Lower leg skin (tissue), 3 donors: ENCODE measurements at regions not wholly inside any gene's neighbourhood (a gene's known extent, or its start where the extent isn't known, plus 50 kb on each side); places are given as distances from the start of the nearest gene placed in this dataset.

Experiments
- POLR2A ChIP-seq, 2 donors: fragments of 450-650 bp; IDR thresholded peaks; one replicate each; pipeline ENCODE4 v1.6.1; 2016 to 2017; ENCODE audit warnings: antibody characterized with exemption in 2 of 2, mild to moderate bottlenecking in 1 of 2, moderate library complexity in 1 of 2
- TF ChIP-seq, protein P1 (sequence below), 3 donors: fragments of 450-650 bp; IDR thresholded peaks; one replicate each; pipeline ENCODE4 v1.5.1; 2016; ENCODE audit warnings: antibody characterized with exemption in 3 of 3, mild to moderate bottlenecking in 3 of 3, moderate library complexity in 2 of 3

GRCh38 chr20:57988422-57988821 is 240.0 kb downstream of the ANKRD60 start:
- TF ChIP-seq, protein P1, sequence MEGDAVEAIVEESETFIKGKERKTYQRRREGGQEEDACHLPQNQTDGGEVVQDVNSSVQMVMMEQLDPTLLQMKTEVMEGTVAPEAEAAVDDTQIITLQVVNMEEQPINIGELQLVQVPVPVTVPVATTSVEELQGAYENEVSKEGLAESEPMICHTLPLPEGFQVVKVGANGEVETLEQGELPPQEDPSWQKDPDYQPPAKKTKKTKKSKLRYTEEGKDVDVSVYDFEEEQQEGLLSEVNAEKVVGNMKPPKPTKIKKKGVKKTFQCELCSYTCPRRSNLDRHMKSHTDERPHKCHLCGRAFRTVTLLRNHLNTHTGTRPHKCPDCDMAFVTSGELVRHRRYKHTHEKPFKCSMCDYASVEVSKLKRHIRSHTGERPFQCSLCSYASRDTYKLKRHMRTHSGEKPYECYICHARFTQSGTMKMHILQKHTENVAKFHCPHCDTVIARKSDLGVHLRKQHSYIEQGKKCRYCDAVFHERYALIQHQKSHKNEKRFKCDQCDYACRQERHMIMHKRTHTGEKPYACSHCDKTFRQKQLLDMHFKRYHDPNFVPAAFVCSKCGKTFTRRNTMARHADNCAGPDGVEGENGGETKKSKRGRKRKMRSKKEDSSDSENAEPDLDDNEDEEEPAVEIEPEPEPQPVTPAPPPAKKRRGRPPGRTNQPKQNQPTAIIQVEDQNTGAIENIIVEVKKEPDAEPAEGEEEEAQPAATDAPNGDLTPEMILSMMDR (IDR thresholded peaks at IDR 0.05) = no peak
- no peak for TF ChIP-seq POLR2A (IDR thresholded peaks at IDR 0.05)
